Ascending aorta (tissue), 2 donors: ENCODE measurements at regions not wholly inside any gene's neighbourhood (a gene's known extent, or its start where the extent isn't known, plus 50 kb on each side); places are given as distances from the start of the nearest gene placed in this dataset.

Source experiments
- DNase-seq, 2 donors: peaks; one replicate each; pipeline ENCODE4 v3.0.0-alpha.2; 2019; ENCODE audit warnings: low spot score in 2 of 2
- H3K27ac ChIP-seq, 2 donors: fragments of 200-600 bp; sonication (generic); one replicate each; pipeline ENCODE4 v1.5.1; 2016 to 2017; ENCODE audit warnings: mild to moderate bottlenecking in 1 of 2
- H3K27me3 ChIP-seq: fragments of 200-600 bp; sonication (generic); one replicate; pipeline ENCODE4 v1.5.1; 2017
- H3K36me3 ChIP-seq, 2 donors: fragments of 200-600 bp; sonication (generic); one replicate each; pipeline ENCODE4 v1.5.1; 2016
- H3K4me1 ChIP-seq, 2 donors: fragments of 200-600 bp; sonication (generic); one replicate each; pipeline ENCODE4 v1.5.1; 2016 to 2017; ENCODE audit warnings: mild to moderate bottlenecking in 1 of 2
- H3K4me3 ChIP-seq, 2 donors: fragments of 200-600 bp; sonication (generic); one replicate each; pipeline ENCODE4 v1.5.1; 2016 to 2017; ENCODE audit warnings: mild to moderate bottlenecking in 1 of 2
- H3K9me3 ChIP-seq, 2 donors: fragments of 200-600 bp; sonication (generic); one replicate each; pipeline ENCODE4 v1.5.1; 2016
- intact Hi-C: fragments of 100-400 bp; cut with DNase I; formaldehyde crosslinking; loops from one replicate; pipeline ENCODE4 v1.15.1; 2023
- TF ChIP-seq, protein P1 (sequence below), 3 experiments: fragments of 200-600 bp in 2 of 3; fragments of 450-650 bp in 1 of 3; sonication (generic) in 2 of 3; IDR thresholded peaks; one replicate each; pipeline ENCODE4 v1.5.1; 2016 to 2019; ENCODE audit warnings: antibody characterized with exemption in 3 of 3, mild to moderate bottlenecking in 1 of 3, moderate library complexity in 1 of 3

DNA sequence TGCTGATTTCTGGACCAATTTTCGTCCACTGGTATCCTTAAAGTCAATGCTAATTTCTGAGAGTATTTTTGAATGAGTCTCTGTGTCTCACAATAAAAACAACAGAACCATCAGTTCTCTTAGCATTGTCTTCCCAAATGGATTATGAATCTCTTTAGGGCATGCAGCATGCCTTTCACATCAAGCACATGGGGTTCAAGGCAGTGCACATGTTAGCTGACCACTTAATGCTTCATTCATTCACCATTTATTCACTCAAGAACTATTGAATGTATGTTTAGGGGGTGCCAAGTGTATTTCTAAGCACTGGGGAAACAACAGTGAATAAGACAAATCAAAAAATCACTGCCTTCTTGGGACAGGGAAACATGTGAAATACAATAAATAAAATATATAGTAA is 126.7 kb upstream of the SLC44A3 start:
- H3K36me3 ChIP-seq: no peaks in the 10 kb centered on the region
- DNase-seq: no peak
- H3K4me3 ChIP-seq: no peak overlapping the region
- intact Hi-C loops: no loop called here
- peaks cover 2 to 13% of the 10 kb centered on the region in 2 donors for H3K4me1 ChIP-seq
- no peak overlapping the region for H3K27ac ChIP-seq
- TF ChIP-seq, protein P1, sequence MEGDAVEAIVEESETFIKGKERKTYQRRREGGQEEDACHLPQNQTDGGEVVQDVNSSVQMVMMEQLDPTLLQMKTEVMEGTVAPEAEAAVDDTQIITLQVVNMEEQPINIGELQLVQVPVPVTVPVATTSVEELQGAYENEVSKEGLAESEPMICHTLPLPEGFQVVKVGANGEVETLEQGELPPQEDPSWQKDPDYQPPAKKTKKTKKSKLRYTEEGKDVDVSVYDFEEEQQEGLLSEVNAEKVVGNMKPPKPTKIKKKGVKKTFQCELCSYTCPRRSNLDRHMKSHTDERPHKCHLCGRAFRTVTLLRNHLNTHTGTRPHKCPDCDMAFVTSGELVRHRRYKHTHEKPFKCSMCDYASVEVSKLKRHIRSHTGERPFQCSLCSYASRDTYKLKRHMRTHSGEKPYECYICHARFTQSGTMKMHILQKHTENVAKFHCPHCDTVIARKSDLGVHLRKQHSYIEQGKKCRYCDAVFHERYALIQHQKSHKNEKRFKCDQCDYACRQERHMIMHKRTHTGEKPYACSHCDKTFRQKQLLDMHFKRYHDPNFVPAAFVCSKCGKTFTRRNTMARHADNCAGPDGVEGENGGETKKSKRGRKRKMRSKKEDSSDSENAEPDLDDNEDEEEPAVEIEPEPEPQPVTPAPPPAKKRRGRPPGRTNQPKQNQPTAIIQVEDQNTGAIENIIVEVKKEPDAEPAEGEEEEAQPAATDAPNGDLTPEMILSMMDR (IDR thresholded peaks at IDR 0.05): no peak
- no peaks in the 10 kb centered on the region for H3K27me3 ChIP-seq
- no peaks in the 10 kb centered on the region for H3K9me3 ChIP-seq

- TF ChIP-seq, protein P1 (IDR thresholded peaks at IDR 0.05): no peak
- no peak overlapping the region for H3K4me3 ChIP-seq
- no peaks in the 10 kb centered on the region for H3K36me3 ChIP-seq
- H3K4me1 ChIP-seq: peaks cover 2 to 13% of the 10 kb centered on the region in 2 donors
- no peaks in the 10 kb centered on the region for H3K9me3 ChIP-seq
- intact Hi-C loops: no loop called here
- DNase-seq: no peak
- H3K27ac ChIP-seq: no peak overlapping the region
- H3K27me3 ChIP-seq: no peaks in the 10 kb centered on the region
Measured at GRCh38 chr1:94693029-94693428, 127.1 kb upstream of the SLC44A3 start.

GRCh38 chr1:94688646-94689045 is 131.5 kb upstream of the SLC44A3 start:
- intact Hi-C loops: no loop called here

DNA sequence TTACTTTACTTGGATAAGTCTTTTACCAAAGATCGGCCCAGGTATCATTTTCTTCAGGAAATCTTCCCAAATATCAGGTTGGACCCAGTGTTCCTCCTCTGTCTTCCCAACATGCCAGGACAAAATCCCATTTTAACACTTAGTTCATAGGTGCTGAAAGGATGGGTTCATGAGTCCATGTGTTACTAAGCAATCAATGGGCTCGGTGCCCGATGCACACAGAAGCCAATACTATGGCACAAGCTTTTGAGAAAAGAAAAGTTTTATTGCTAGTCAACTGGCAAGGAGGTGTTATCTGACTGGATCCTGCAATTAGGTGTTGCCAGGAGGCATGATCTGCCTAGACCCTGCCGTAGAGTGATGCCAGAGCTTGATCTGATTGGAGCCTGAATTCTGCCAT is 133.3 kb upstream of the SLC44A3 start:
- H3K9me3 ChIP-seq: no peaks in the 10 kb centered on the region
- no peak overlapping the region for H3K4me3 ChIP-seq
- no peak overlapping the region for H3K27ac ChIP-seq
- H3K36me3 ChIP-seq: no peaks in the 10 kb centered on the region
- TF ChIP-seq, protein P1 (IDR thresholded peaks at IDR 0.05): no peak
- H3K4me1 ChIP-seq: peaks cover 2 to 13% of the 10 kb centered on the region in 2 donors
- DNase-seq: no peak
- no peaks in the 10 kb centered on the region for H3K27me3 ChIP-seq
- intact Hi-C loops: no loop called here

More at GRCh38 chr1:94688646-94689045, 131.5 kb upstream of the SLC44A3 start:
- DNase-seq: no peak
- Histone ChIP-seq H3K4me3 (no peak overlapping the region), H3K27ac (peak overlapping the region in 1 of 2 donors; percentile 67), H3K27me3 (no peaks in the 10 kb centered on the region), H3K9me3 (no peaks in the 10 kb centered on the region), H3K4me1 (peaks cover 2 to 13% of the 10 kb centered on the region in 2 donors), H3K36me3 (no peaks in the 10 kb centered on the region)
- TF ChIP-seq, protein P1 (IDR thresholded peaks at IDR 0.05): no peak

DNA sequence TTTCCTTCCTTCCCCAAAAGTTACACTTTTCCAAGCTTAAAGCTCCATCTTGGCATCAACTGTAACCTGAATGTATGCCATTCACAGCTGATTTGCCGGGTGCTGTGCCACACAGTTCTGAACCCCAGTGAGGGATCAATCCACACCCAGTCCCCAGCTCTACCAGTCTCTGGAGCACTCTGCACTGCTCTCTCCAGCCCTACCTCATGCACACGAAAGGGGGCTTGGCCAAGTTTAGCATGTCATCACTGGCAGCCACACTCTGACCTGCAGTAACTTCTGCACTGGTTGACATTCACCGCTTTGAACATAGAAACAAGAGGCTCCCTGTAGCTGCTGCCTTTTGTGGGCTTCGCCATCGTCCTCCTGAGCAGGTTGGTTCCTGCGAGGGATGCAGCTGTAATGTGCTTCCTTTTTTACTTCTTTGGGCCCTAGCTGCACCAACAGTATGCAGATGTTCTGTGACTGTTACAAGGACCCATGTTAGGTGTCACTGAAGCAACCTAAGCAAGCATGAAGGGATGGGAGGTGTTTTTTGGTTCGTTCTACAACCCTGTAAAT is 135.4 kb upstream of the SLC44A3 start:
- peaks cover under 1 to 2% of the 10 kb centered on the region in 2 donors for H3K4me1 ChIP-seq
- H3K27me3 ChIP-seq: no peaks in the 10 kb centered on the region
- intact Hi-C loops: no loop called here
- no peak overlapping the region for H3K4me3 ChIP-seq
- H3K36me3 ChIP-seq: no peaks in the 10 kb centered on the region
- H3K9me3 ChIP-seq: no peaks in the 10 kb centered on the region
- no peak overlapping the region for H3K27ac ChIP-seq
- TF ChIP-seq, protein P1 (IDR thresholded peaks at IDR 0.05): no peak
- no peak for DNase-seq

GRCh38 chr1:94683886-94684285 is 136.3 kb upstream of the SLC44A3 start:
- Histone ChIP-seq H3K4me1 (no peaks in the 10 kb centered on the region), H3K36me3 (no peaks in the 10 kb centered on the region), H3K27ac (no peak overlapping the region), H3K9me3 (no peaks in the 10 kb centered on the region), H3K27me3 (no peaks in the 10 kb centered on the region), H3K4me3 (no peak overlapping the region)
- intact Hi-C loops: no loop called here
- TF ChIP-seq, protein P1 (IDR thresholded peaks at IDR 0.05): no peak
- no peak for DNase-seq
